NT2/D1 (cell line): ENCODE measurements at regions not wholly inside any gene's neighbourhood (a gene's known extent, or its start where the extent isn't known, plus 50 kb on each side); places are given as distances from the start of the nearest gene placed in this dataset.

Experiments
- SUZ12 ChIP-seq: IDR thresholded peaks from 2 replicates; pipeline ENCODE4 v1.6.1; 2011; ENCODE audit not compliant: insufficient read length, insufficient read depth; ENCODE audit errors: extremely low read depth
- YY1 ChIP-seq: IDR thresholded peaks from 2 replicates; pipeline ENCODE4 v1.6.1; 2011; ENCODE audit not compliant: insufficient read length, insufficient read depth
- ZNF274 ChIP-seq: IDR thresholded peaks from 2 replicates; pipeline ENCODE4 v1.6.1; 2011; ENCODE audit warnings: mild to moderate bottlenecking, low read depth, low read length

GRCh38 chr21:28683982-28684752 lies 308.5 kb downstream of the LTN1 start:
- TF ChIP-seq ZNF274 (no peak), YY1 (no peak), SUZ12 (no peak)
